ENCODE measurements at regions not wholly inside any gene's neighbourhood (a gene's known extent, or its start where the extent isn't known, plus 50 kb on each side); places are given as distances from the start of the nearest gene placed in this dataset.

- H3K4me1 ChIP-seq (ENCODE audit: insufficient read depth, low read length), result no peaks in the 10 kb centered on the region
- CTCF ChIA-PET, result no interaction called here
- H3K9me3 ChIP-seq (ENCODE audit: control insufficient read depth in 1 of 2, insufficient read depth in 1 of 2, low read length in 2 of 2), result no peaks in the 10 kb centered on the region
- Mint-ChIP-seq H3K36me3 (ENCODE audit: low read depth) (no peaks in the 10 kb centered on the region), H3K9me3 (peaks cover 2% of the 10 kb centered on the region), H3K27ac (no peak overlapping the region), H3K27me3 (no peaks in the 10 kb centered on the region), H3K4me1 (ENCODE audit: low read depth) (no peaks in the 10 kb centered on the region), H3K4me3 (no peak overlapping the region)
- TF ChIP-seq, protein P1, sequence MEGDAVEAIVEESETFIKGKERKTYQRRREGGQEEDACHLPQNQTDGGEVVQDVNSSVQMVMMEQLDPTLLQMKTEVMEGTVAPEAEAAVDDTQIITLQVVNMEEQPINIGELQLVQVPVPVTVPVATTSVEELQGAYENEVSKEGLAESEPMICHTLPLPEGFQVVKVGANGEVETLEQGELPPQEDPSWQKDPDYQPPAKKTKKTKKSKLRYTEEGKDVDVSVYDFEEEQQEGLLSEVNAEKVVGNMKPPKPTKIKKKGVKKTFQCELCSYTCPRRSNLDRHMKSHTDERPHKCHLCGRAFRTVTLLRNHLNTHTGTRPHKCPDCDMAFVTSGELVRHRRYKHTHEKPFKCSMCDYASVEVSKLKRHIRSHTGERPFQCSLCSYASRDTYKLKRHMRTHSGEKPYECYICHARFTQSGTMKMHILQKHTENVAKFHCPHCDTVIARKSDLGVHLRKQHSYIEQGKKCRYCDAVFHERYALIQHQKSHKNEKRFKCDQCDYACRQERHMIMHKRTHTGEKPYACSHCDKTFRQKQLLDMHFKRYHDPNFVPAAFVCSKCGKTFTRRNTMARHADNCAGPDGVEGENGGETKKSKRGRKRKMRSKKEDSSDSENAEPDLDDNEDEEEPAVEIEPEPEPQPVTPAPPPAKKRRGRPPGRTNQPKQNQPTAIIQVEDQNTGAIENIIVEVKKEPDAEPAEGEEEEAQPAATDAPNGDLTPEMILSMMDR (IDR thresholded peaks at IDR 0.05), result no peak
- H3K4me3 ChIP-seq (ENCODE audit: low read length), result no peak overlapping the region
- no peak overlapping the region for H3K27ac ChIP-seq (ENCODE audit: low read depth in 1 of 2, low read length in 2 of 2)
- ATAC-seq (ENCODE audit: poor library complexity) (no peak), DNase-seq (no peak)
- H3K36me3 ChIP-seq (ENCODE audit: insufficient read depth, low read length), result no peaks in the 10 kb centered on the region
- intact Hi-C loops (cut with DNase I, micrococcal nuclease), result no loop called here
- POLR2A ChIA-PET, result no interaction called here
- no peaks in the 10 kb centered on the region for H3K27me3 ChIP-seq (ENCODE audit: control insufficient read depth in 1 of 2, insufficient read depth in 2 of 2, low read length in 2 of 2)
Measured at GRCh38 chr5:155807884-155808576, 518.9 kb upstream of the SGCD start.

DNA sequence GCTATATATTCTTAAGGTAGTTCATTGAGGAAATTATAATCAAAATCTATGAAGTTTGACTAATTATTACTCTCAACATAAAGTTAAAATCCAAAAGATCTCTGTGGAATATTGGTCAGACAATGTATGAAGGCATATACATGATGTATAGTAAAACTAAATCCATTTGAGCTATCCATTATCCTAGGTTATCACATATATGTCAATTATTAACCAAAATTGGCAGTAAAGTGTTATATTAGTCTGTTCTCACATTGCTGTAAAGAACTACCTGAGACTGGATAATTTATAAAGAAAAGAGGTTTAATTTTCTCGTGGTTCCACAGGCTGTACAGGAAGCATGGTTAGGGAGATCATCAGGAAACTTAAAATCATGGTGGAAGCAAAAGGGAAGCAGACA, 511.7 kb upstream of the SGCD start:
- CTCF ChIA-PET, result no interaction called here
- H3K4me1 ChIP-seq (ENCODE audit: insufficient read depth, low read length), result no peaks in the 10 kb centered on the region
- intact Hi-C loops (cut with DNase I, micrococcal nuclease), result no loop called here
- DNase-seq, result no peak
- Mint-ChIP-seq H3K27me3 (no peaks in the 10 kb centered on the region), H3K9me3 (no peaks in the 10 kb centered on the region), H3K4me1 (ENCODE audit: low read depth) (no peaks in the 10 kb centered on the region), H3K36me3 (ENCODE audit: low read depth) (no peaks in the 10 kb centered on the region), H3K27ac (no peak overlapping the region), H3K4me3 (no peak overlapping the region)
- H3K9me3 ChIP-seq (ENCODE audit: control insufficient read depth in 1 of 2, insufficient read depth in 1 of 2, low read length in 2 of 2), result no peaks in the 10 kb centered on the region
- ATAC-seq (ENCODE audit: poor library complexity), result no peak
- H3K36me3 ChIP-seq (ENCODE audit: insufficient read depth, low read length), result no peaks in the 10 kb centered on the region
- POLR2A ChIA-PET, result no interaction called here
- H3K4me3 ChIP-seq (ENCODE audit: low read length), result no peak overlapping the region
- TF ChIP-seq, protein P1 (IDR thresholded peaks at IDR 0.05), result no peak
- H3K27me3 ChIP-seq (ENCODE audit: control insufficient read depth in 1 of 2, insufficient read depth in 2 of 2, low read length in 2 of 2), result no peaks in the 10 kb centered on the region
- no peak overlapping the region for H3K27ac ChIP-seq (ENCODE audit: low read depth in 1 of 2, low read length in 2 of 2)

DNA sequence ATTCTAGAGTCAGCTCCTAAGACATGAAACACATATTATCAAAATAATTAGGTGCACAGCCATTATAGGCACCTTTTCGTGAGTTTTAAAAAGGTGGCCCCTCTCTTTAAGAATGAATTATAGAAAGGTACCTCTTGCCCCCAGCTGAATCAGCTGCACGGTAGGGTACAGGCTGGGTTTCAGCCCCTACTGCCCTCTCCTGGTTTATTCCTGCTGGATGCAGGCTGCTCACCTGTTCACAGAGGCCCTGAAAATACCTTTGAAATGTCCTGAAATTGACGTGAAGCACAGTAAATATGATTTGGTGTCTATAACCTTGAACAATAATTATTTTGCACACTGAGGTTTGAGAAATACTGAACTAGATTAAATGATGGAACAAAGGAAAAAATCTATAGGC, 504.8 kb upstream of the SGCD start:
- Histone ChIP-seq H3K36me3 (ENCODE audit: insufficient read depth, low read length) (no peaks in the 10 kb centered on the region), H3K9me3 (ENCODE audit: control insufficient read depth in 1 of 2, insufficient read depth in 1 of 2, low read length in 2 of 2) (no peaks in the 10 kb centered on the region), H3K27ac (ENCODE audit: low read depth in 1 of 2, low read length in 2 of 2) (no peak overlapping the region), H3K4me1 (ENCODE audit: insufficient read depth, low read length) (no peaks in the 10 kb centered on the region), H3K4me3 (ENCODE audit: low read length) (no peak overlapping the region), H3K27me3 (ENCODE audit: control insufficient read depth in 1 of 2, insufficient read depth in 2 of 2, low read length in 2 of 2) (no peaks in the 10 kb centered on the region)
- Mint-ChIP-seq H3K36me3 (ENCODE audit: low read depth) (no peaks in the 10 kb centered on the region), H3K9me3 (no peaks in the 10 kb centered on the region), H3K27ac (no peak overlapping the region), H3K4me3 (no peak overlapping the region), H3K27me3 (no peaks in the 10 kb centered on the region), H3K4me1 (ENCODE audit: low read depth) (no peaks in the 10 kb centered on the region)
- DNase-seq (no peak), ATAC-seq (ENCODE audit: poor library complexity) (no peak)
- CTCF ChIA-PET, result no interaction called here
- TF ChIP-seq, protein P1 (IDR thresholded peaks at IDR 0.05), result no peak
- intact Hi-C loops (cut with DNase I, micrococcal nuclease), result no loop called here
- POLR2A ChIA-PET, result no interaction called here
